HG02759 (cell line): ENCODE measurements at regions not wholly inside any gene's neighbourhood (a gene's known extent, or its start where the extent isn't known, plus 50 kb on each side); places are given as distances from the start of the nearest gene placed in this dataset.

Source experiments
- ATAC-seq: cut with Tn5 transposase; IDR thresholded peaks from one replicate; pipeline ENCODE4 v1.9.1; 2021; ENCODE audit warnings: mild to moderate bottlenecking, moderate library complexity; ENCODE audit not compliant: unreplicated experiment

DNA sequence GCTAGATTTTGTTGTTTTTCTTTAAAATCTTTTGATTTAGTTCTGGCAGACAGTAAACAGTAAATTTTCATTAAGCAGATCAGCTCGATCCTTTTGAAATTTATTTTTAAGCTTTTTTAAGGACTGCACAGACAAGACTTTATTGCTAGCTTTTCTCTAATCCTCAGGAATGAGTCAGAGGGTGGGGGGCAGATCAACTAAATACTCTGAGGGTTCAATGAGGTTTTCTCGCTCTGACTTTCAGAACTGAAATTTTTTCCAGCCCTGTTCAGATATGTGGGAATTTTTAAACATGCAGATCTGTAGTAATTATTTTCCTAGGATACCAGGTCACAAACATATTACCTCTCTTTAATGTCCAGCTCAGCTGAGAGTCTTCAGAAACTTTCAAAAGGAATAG is 977.2 kb downstream of the CDH11 start:
- no peak for ATAC-seq

GRCh38 chr16:64138621-64139020 is 983.2 kb downstream of the CDH11 start:
- ATAC-seq, result no peak

DNA sequence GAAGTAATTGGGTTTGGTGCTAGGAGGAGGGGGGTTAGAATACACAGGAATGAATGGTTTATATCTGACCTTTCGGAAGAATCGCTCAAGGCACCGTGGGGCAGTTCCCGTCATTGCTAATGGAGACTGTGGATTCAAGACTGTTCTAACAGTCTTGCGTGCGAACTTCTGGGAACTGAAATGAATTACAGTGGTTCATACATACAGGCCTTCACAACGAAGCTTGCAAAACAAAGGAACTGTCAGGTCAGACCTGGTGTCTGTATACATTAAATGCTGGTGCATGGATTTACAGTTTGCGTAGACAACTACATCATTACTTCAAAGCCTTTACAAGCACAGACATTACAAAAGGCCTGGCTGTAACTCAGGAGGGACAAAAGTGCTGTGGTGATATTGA is 983.9 kb downstream of the CDH11 start:
- ATAC-seq, result no peak

GRCh38 chr16:64136743-64137142 is 985.1 kb downstream of the CDH11 start:
- ATAC-seq, result no peak

GRCh38 chr16:64136314-64136713 is 985.5 kb downstream of the CDH11 start:
- no peak for ATAC-seq

- no peak for ATAC-seq
Observed at GRCh38 chr16:64133366-64133765, 988.5 kb downstream of the CDH11 start.

GRCh38 chr16:64132759-64133361 is 989.0 kb downstream of the CDH11 start:
- no peak for ATAC-seq

- ATAC-seq, result no peak
Observed at GRCh38 chr16:64132190-64132589, 989.7 kb downstream of the CDH11 start.

- no peak for ATAC-seq
Observed at GRCh38 chr16:64131423-64131822, 990.4 kb downstream of the CDH11 start.

GRCh38 chr16:64130140-64130539 is 991.7 kb downstream of the CDH11 start:
- ATAC-seq, result no peak

DNA sequence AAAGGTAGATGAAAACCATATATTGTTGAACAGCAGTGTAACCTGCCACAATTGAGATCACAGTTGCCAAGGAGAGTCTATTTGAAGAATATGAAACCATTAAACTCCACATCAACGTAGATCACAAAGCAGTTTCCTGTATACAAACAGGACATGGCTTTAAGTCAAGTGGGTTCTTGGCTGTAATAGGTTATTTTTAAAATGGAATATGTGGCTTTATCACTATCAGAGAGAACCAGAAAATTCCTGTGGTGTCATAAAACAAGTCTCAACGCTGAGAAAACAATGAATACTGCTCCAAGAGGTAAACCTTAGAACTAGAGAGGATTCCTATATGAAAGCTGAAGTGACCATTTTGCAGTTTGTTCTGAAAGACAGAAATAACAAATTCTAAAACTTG is 999.7 kb downstream of the CDH11 start:
- no peak for ATAC-seq

- no peak for ATAC-seq
Observed at GRCh38 chr16:64121473-64121872, 1000.4 kb downstream of the CDH11 start.

GRCh38 chr16:64116151-64116550 is 1005.7 kb downstream of the CDH11 start:
- no peak for ATAC-seq

GRCh38 chr16:64109241-64109640 is 1012.6 kb downstream of the CDH11 start:
- ATAC-seq, result no peak

GRCh38 chr16:64102654-64103053 is 1019.2 kb downstream of the CDH11 start:
- ATAC-seq, result no peak

DNA sequence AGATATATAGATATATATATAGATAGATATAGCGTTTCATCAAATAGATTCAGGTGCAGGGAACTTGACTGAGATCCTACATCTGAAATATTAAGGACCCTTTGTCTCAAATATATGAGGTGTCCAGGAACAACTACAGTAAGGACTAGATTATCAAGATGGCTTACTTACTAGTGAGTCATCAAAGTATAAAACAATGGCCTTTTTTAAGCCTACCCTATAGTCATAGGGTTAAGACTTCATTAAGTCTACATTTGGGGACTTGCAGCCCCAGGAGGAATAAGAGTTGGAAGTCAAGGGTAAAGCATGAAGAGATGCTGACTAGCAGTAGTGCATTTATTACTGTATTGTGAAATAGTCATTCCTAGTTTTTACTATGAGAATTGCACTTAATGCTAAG is 1023.4 kb downstream of the CDH11 start:
- no peak for ATAC-seq

- ATAC-seq, result no peak
Observed at GRCh38 chr16:64096689-64097088, 1025.2 kb downstream of the CDH11 start.

DNA sequence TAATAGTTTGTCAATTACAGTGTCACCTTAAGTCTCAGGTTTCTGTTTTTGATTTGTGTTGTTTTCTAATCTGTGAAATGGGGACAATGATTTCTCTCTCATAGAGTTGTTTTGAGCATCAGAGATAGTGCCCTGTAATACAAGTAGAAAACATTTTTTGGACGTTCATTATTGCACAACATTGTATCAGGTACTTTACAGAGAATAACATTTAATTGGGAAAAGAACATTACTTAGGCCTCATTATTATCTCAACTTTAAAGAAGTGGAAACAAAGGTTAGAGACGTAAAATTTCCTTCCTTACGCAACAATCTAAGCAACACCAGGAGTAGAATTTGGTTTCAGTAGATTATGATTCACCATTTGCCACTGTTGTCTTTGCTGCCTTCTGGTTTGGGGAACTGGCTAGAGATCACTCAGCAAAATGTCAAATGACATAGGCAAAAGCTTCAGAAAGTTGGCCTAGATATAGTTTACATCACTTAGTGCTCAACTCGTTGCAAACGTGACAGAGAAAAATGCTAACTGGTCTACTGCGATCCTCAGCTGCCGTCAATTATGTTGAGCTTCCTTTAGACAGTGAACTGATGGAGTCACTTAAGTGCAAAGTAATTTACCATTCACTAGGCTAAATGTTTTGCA is 1026.8 kb downstream of the CDH11 start:
- no peak for ATAC-seq

GRCh38 chr16:64094181-64094965 is 1027.5 kb downstream of the CDH11 start:
- ATAC-seq, result no peak

GRCh38 chr16:64092271-64092670 is 1029.6 kb downstream of the CDH11 start:
- no peak for ATAC-seq

DNA sequence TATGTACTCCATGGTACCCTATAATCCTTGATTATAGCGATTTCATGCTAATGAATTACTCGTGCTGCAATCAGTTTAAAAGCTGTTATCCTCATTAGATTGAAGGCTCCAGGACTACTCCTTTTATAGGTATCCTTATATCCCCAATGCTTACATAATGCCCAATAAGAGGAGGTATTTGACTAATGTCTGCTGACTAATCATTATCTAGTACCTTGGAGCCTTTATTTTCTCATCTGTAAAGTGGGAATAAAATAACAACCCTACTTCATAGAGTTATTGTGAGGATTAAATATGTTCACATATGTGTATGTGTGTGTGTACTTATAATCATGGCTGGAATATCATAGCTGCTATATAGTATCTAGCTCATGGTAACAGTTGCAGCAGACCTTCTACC is 1031.5 kb downstream of the CDH11 start:
- no peak for ATAC-seq

DNA sequence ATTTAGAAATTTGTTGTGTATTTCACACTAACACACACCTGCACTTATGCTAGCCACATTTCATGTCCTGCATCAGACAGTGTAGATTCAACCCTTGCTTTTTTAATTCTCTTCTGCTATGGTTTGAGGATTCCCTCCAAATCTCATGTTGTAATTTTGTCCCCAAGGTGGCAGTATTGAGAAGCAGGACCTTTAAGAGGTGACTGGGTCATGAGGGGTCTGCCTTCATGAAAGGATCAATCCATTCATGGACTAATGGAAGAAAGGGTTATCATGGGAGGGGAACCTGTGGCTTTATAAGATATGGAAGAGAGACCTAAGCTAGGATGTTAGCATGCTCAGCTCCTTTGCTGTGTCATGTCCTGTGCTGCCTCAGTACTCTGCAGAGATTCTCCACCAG is 1032.2 kb downstream of the CDH11 start:
- ATAC-seq, result no peak
